IMR-90 (cell line): ENCODE measurements at regions not wholly inside any gene's neighbourhood (a gene's known extent, or its start where the extent isn't known, plus 50 kb on each side); places are given as distances from the start of the nearest gene placed in this dataset.

Experiments used
- ATAC-seq: fragments of 200-7000 bp; cut with Tn5 transposase; 2 replicates; pipeline ENCODE4 v1.9.1; 2020; ENCODE audit warnings: low read depth, mild to moderate bottlenecking, moderate library complexity
- BruUV-seq: library from RNA; stranded (reverse); fragments of 400-500 nt; replicated peaks from 2 replicates; lab custom pipeline; 2021; lab: Mats Ljungman, UMichigan
- CTCF ChIA-PET: fragments of 300-600 bp; formaldehyde crosslinking; extraction: SDS; loops from one replicate; lab custom pipeline; 2021; ENCODE audit warnings: antibody characterized with exemption; lab: Yijun Ruan, JAX
- POLR2A ChIA-PET: fragments of 300-600 bp; sonication (Branson Sonifier 250); formaldehyde crosslinking; loops from one replicate; lab custom pipeline; 2022; ENCODE audit warnings: antibody characterized with exemption; ENCODE audit not compliant: unreplicated experiment; lab: Charles Lee
- DNase-seq: peaks from one replicate; pipeline ENCODE4 v3.0.0; 2013
- H2AFZ ChIP-seq: replicated peaks from 2 replicates; pipeline ENCODE3; 2013; ENCODE audit warnings: low read length, mild to moderate bottlenecking; ENCODE audit not compliant: poor library complexity
- H2AK5ac ChIP-seq: 2 replicates; pipeline ENCODE4 v1.6.1; 2013; ENCODE audit warnings: low read depth, low read length, inconsistent platforms
- H2AK9ac ChIP-seq: replicated peaks from 2 replicates; pipeline ENCODE3; 2013; ENCODE audit warnings: mild to moderate bottlenecking, low read depth, low read length, moderate library complexity; ENCODE audit not compliant: poor library complexity
- H2BK120ac ChIP-seq: 2 replicates; pipeline ENCODE4 v1.6.1; 2013; ENCODE audit warnings: low read depth, low read length, inconsistent platforms
- H2BK15ac ChIP-seq: 3 replicates; pipeline ENCODE4 v1.6.1; 2013; ENCODE audit warnings: low read depth, low read length, inconsistent platforms
- H2BK20ac ChIP-seq: 2 replicates; pipeline ENCODE4 v1.6.1; 2013; ENCODE audit warnings: low read depth, mild to moderate bottlenecking, inconsistent platforms, low read length, moderate library complexity
- H2BK5ac ChIP-seq: 2 replicates; pipeline ENCODE4 v1.6.1; 2013; ENCODE audit warnings: mild to moderate bottlenecking, low read depth, low read length, inconsistent platforms; ENCODE audit not compliant: poor library complexity, severe bottlenecking
- H3K14ac ChIP-seq: replicated peaks from 2 replicates; pipeline ENCODE4 v1.6.1; 2013; ENCODE audit warnings: low read depth, low read length, inconsistent platforms
- H3K18ac ChIP-seq: 2 replicates; pipeline ENCODE4 v1.6.1; 2013; ENCODE audit warnings: low read depth, low read length, control low read depth
- H3K23ac ChIP-seq: 2 replicates; pipeline ENCODE4 v1.6.1; 2013; ENCODE audit warnings: low read depth, low read length, inconsistent platforms
- H3K27ac ChIP-seq: 2 replicates; pipeline ENCODE4 v1.5.1; 2013; ENCODE audit warnings: mild to moderate bottlenecking, control low read depth, low read length; ENCODE audit not compliant: insufficient read depth
- H3K27me3 ChIP-seq: 2 replicates; pipeline ENCODE4 v1.6.1; 2013; ENCODE audit warnings: low read length; ENCODE audit not compliant: control insufficient read depth, insufficient read depth
- H3K36me3 ChIP-seq: 2 replicates; pipeline ENCODE4 v1.6.1; 2013; ENCODE audit warnings: low read length, mixed read lengths; ENCODE audit not compliant: control insufficient read depth, insufficient read depth
- H3K4ac ChIP-seq: 2 replicates; pipeline ENCODE4 v1.6.1; 2013; ENCODE audit warnings: low read depth, low read length, inconsistent platforms
- H3K4me1 ChIP-seq: 2 replicates; pipeline ENCODE4 v1.6.1; 2013; ENCODE audit warnings: low read length, mixed read lengths; ENCODE audit not compliant: control insufficient read depth, insufficient read depth
- H3K4me2 ChIP-seq: 2 replicates; pipeline ENCODE4 v1.6.1; 2013; ENCODE audit warnings: low read depth, mild to moderate bottlenecking, control low read depth, low read length, moderate library complexity
- H3K4me3 ChIP-seq: 2 replicates; pipeline ENCODE4 v1.5.1; 2013; ENCODE audit warnings: low read depth, mild to moderate bottlenecking, control low read depth, low read length, moderate library complexity; ENCODE audit not compliant: insufficient read depth
- H3K56ac ChIP-seq: 2 replicates; pipeline ENCODE4 v1.6.1; 2013; ENCODE audit warnings: low read length, inconsistent platforms; ENCODE audit not compliant: insufficient read depth; ENCODE audit errors: extremely low read depth
- H3K79me1 ChIP-seq, 2 experiments: 2 replicates each; pipeline ENCODE4 v1.6.1; 2013; ENCODE audit warnings: low read length in 2 of 2, inconsistent platforms in 1 of 2, low read depth in 1 of 2
- H3K9ac ChIP-seq: 2 replicates; pipeline ENCODE4 v1.6.1; 2013; ENCODE audit warnings: low read depth, low read length, control low read depth
- H3K9me1 ChIP-seq: 2 replicates; pipeline ENCODE4 v1.6.1; 2013; ENCODE audit warnings: low read length, inconsistent platforms; ENCODE audit not compliant: insufficient read depth
- H3K9me3 ChIP-seq: 2 replicates; pipeline ENCODE4 v1.6.1; 2013; ENCODE audit warnings: low read length; ENCODE audit not compliant: control insufficient read depth, insufficient read depth
- H4K20me1 ChIP-seq: 2 replicates; pipeline ENCODE4 v1.6.1; 2013; ENCODE audit warnings: low read length, inconsistent platforms; ENCODE audit not compliant: insufficient read depth
- H4K5ac ChIP-seq: 2 replicates; pipeline ENCODE4 v1.6.1; 2013; ENCODE audit warnings: mild to moderate bottlenecking, low read depth, low read length, control low read depth
- H4K8ac ChIP-seq, 2 experiments: 2 replicates each; pipeline ENCODE4 v1.6.1; 2013; ENCODE audit warnings: low read depth in 2 of 2, low read length in 2 of 2, control low read depth in 1 of 2, inconsistent platforms in 1 of 2
- H4K91ac ChIP-seq: 2 replicates; pipeline ENCODE4 v1.6.1; 2013; ENCODE audit warnings: low read depth, low read length, inconsistent platforms; ENCODE audit not compliant: insufficient read depth
- FOS ChIP-seq: fragments of 150-350 bp; IDR thresholded peaks from 2 replicates; pipeline ENCODE4 v1.6.1; 2016; ENCODE audit warnings: low read depth, low read length
- RCOR1 ChIP-seq: IDR thresholded peaks from 2 replicates; pipeline ENCODE4 v1.6.1; 2012; ENCODE audit warnings: mild to moderate bottlenecking, low read length, improper control_type of control experiment; ENCODE audit not compliant: insufficient replicate concordance
- WGBS, 2 experiments: methylation state at CpG; one replicate each; pipeline versions ENCODE4 v1.1.5 to v1.1.7; 2013; ENCODE audit warnings: missing lambda C conversion rate in 2 of 2; ENCODE audit not compliant: insufficient read length in 1 of 2; ENCODE audit errors: extremely low coverage in 2 of 2; 5-methylcytosine and 5-hydroxymethylcytosine counted together
- dilution Hi-C: fragments of 300-500 bp; cut with HindIII; formaldehyde crosslinking; loops from one replicate; pipeline ENCODE4 v1.14.3; 2018; ENCODE audit warnings: low sequenced_read_pairs; ENCODE audit not compliant: unreplicated experiment
- in situ Hi-C: fragments of 300-500 bp; cut with MboI; formaldehyde crosslinking; loops from 3 replicates; pipeline ENCODE4 v1.14.3; 2019; ENCODE audit warnings: low sequenced_read_pairs, inconsistent platforms, mixed read lengths
- intact Hi-C: fragments of 100-400 bp; cut with micrococcal nuclease; formaldehyde crosslinking; loops from 2 replicates; pipeline ENCODE4 v1.10.0; 2022

GRCh38 chr4:55269470-55269869 is 76.6 kb upstream of the SRD5A3 start:
- no CpG with 5 or more reads among the region's 2 CpGs for WGBS, 2 experiments

More at GRCh38 chr4:55269470-55269869, 76.6 kb upstream of the SRD5A3 start:
- no peaks in the 10 kb centered on the region for H3K9me1 ChIP-seq
- H3K79me1 ChIP-seq = no peaks in the 10 kb centered on the region
- no peak for ATAC-seq
- H2AK5ac ChIP-seq = no peak overlapping the region
- no peaks in the 10 kb centered on the region for H4K20me1 ChIP-seq
- BruUV-seq = no TSS peak
- no peak overlapping the region for H3K56ac ChIP-seq
- peaks cover 6% of the 10 kb centered on the region for H3K27me3 ChIP-seq
- no peak overlapping the region for H3K4me3 ChIP-seq
- no peak overlapping the region for H4K91ac ChIP-seq
- H3K27ac ChIP-seq = no peak overlapping the region
- no peaks in the 10 kb centered on the region for H3K9me3 ChIP-seq
- ChIA-PET CTCF (no interaction called here), POLR2A (no interaction called here)
- H3K14ac ChIP-seq = no peak overlapping the region
- no peak overlapping the region for H2BK120ac ChIP-seq
- no peak overlapping the region for H2AK9ac ChIP-seq
- no peak for TF ChIP-seq RCOR1
- no peak for TF ChIP-seq FOS
- H2BK20ac ChIP-seq = no peak overlapping the region
- no peak overlapping the region for H2BK15ac ChIP-seq
- no peak overlapping the region for H4K8ac ChIP-seq
- H3K18ac ChIP-seq = no peak overlapping the region
- H3K4me1 ChIP-seq = no peaks in the 10 kb centered on the region
- DNase-seq = no peak
- no peak overlapping the region for H3K4ac ChIP-seq
- intact Hi-C loops (no loop called here), dilution Hi-C loops (no loop called here), in situ Hi-C loops (no loop called here)
- no peak overlapping the region for H3K9ac ChIP-seq
- H3K4me2 ChIP-seq = no peak overlapping the region
- H2BK5ac ChIP-seq = no peak overlapping the region
- H3K36me3 ChIP-seq = no peaks in the 10 kb centered on the region
- H2AFZ ChIP-seq = no peak overlapping the region
- no peak overlapping the region for H4K5ac ChIP-seq
- no peak overlapping the region for H3K23ac ChIP-seq
